Lung (tissue), 11 donors: ENCODE measurements at regions not wholly inside any gene's neighbourhood (a gene's known extent, or its start where the extent isn't known, plus 50 kb on each side); places are given as distances from the start of the nearest gene placed in this dataset.

Source experiments
- ATAC-seq: fragments of 200-7000 bp; cut with Tn5 transposase; one replicate; pipeline ENCODE4 v1.9.1; 2020; ENCODE audit warnings: moderate number of reproducible peaks; ENCODE audit not compliant: insufficient read depth, low FRiP score
- DNase-seq, 3 donors: peaks; one replicate each; pipeline ENCODE4 v3.0.0-alpha.2; 2013 to 2017
- H3K27ac ChIP-seq, 2 donors: one replicate each; pipeline ENCODE4 v1.5.1; 2013; ENCODE audit warnings: mild to moderate bottlenecking in 2 of 2, moderate library complexity in 2 of 2, control low read depth in 1 of 2, inconsistent platforms in 1 of 2, low read depth in 1 of 2, low read length in 1 of 2
- H3K27me3 ChIP-seq, 3 donors: one replicate each; pipeline ENCODE4 v1.5.1; 2013; ENCODE audit warnings: low read length in 2 of 3; ENCODE audit not compliant: control insufficient read depth in 3 of 3, insufficient read depth in 3 of 3
- H3K36me3 ChIP-seq, 4 donors: one replicate each; pipeline ENCODE4 v1.5.1; 2013; ENCODE audit warnings: low read length in 4 of 4, mild to moderate bottlenecking in 1 of 4, moderate library complexity in 1 of 4; ENCODE audit not compliant: control insufficient read depth in 4 of 4, insufficient read depth in 4 of 4
- H3K4me1 ChIP-seq, 5 donors: one replicate each; pipeline ENCODE4 v1.5.1; 2013; ENCODE audit warnings: low read length in 5 of 5, mild to moderate bottlenecking in 2 of 5, moderate library complexity in 1 of 5; ENCODE audit not compliant: control insufficient read depth in 5 of 5, insufficient read depth in 5 of 5
- H3K4me3 ChIP-seq: one replicate; pipeline ENCODE4 v1.5.1; 2013; ENCODE audit warnings: mild to moderate bottlenecking, control low read depth, moderate library complexity
- H3K9ac ChIP-seq, 2 donors: one replicate each; pipeline ENCODE4 v1.5.1; 2013; ENCODE audit warnings: low read length in 2 of 2, control low read depth in 1 of 2; ENCODE audit not compliant: insufficient read depth in 1 of 2
- H3K9me3 ChIP-seq, 4 donors: one replicate each; pipeline ENCODE4 v1.5.1; 2013; ENCODE audit warnings: low read length in 3 of 4, mild to moderate bottlenecking in 1 of 4, moderate library complexity in 1 of 4; ENCODE audit not compliant: control insufficient read depth in 4 of 4, insufficient read depth in 3 of 4
- CTCF ChIP-seq: IDR thresholded peaks from 2 replicates; pipeline ENCODE4 v1.5.1; 2012; ENCODE audit warnings: mild to moderate bottlenecking; ENCODE audit errors: control extremely low read depth, extremely low read depth
- WGBS, 2 donors: extraction: QIAGEN DNeasy Blood & Tissue Kit; methylation state at CpG; one replicate each; pipeline ENCODE4 v1.1.7; 2013; 5-methylcytosine and 5-hydroxymethylcytosine counted together
- donor health status: control.
- donor health status: control.
- donor health status: Bipolar disorder and iron deficiency.
- donor health status: healthy.
- donor health status: DM: yes; HTN: yes; CAD: no.

- WGBS, 2 donors, result 66 to 74% methylated on average over 4 of the region's 4 CpGs
- Histone ChIP-seq H3K9me3 (no peaks in the 10 kb centered on the region), H3K4me3 (no peak overlapping the region), H3K36me3 (no peaks in the 10 kb centered on the region), H3K27ac (no peak overlapping the region), H3K9ac (no peak overlapping the region), H3K4me1 (no peaks in the 10 kb centered on the region), H3K27me3 (no peaks in the 10 kb centered on the region)
- DNase-seq (no peak), ATAC-seq (no peak)
- TF ChIP-seq CTCF, result no peak
Measured at GRCh38 chr10:107487284-107487683, 322.8 kb upstream of the SORCS1 start.

GRCh38 chr10:107485019-107485418, 320.5 kb upstream of the SORCS1 start:
- Histone ChIP-seq H3K9ac (no peak overlapping the region), H3K36me3 (no peaks in the 10 kb centered on the region), H3K27ac (no peak overlapping the region), H3K27me3 (no peaks in the 10 kb centered on the region), H3K4me1 (no peaks in the 10 kb centered on the region), H3K4me3 (no peak overlapping the region), H3K9me3 (peaks cover 0 to 3% (median 0%) of the 10 kb centered on the region in 4 donors)
- TF ChIP-seq CTCF, result no peak
- 75 to 82% methylated on average over 2 of the region's 2 CpGs for WGBS, 2 donors
- no peak for DNase-seq
- no peak for ATAC-seq

GRCh38 chr10:107481881-107482280, 317.4 kb upstream of the SORCS1 start:
- Histone ChIP-seq H3K9ac (no peak overlapping the region), H3K36me3 (no peaks in the 10 kb centered on the region), H3K4me3 (no peak overlapping the region), H3K9me3 (peaks cover 0 to 3% (median 0%) of the 10 kb centered on the region in 4 donors), H3K4me1 (no peaks in the 10 kb centered on the region), H3K27ac (no peak overlapping the region), H3K27me3 (no peaks in the 10 kb centered on the region)
- ATAC-seq (no peak), DNase-seq (no peak)
- 77 to 93% methylated on average over 7 of the region's 7 CpGs for WGBS, 2 donors
- TF ChIP-seq CTCF, result no peak

- Histone ChIP-seq H3K9ac (no peak overlapping the region), H3K27me3 (no peaks in the 10 kb centered on the region), H3K9me3 (peaks cover 0 to 3% (median 0%) of the 10 kb centered on the region in 4 donors), H3K27ac (no peak overlapping the region), H3K4me3 (no peak overlapping the region), H3K36me3 (no peaks in the 10 kb centered on the region), H3K4me1 (no peaks in the 10 kb centered on the region)
- ATAC-seq (no peak), DNase-seq (no peak)
- 79 to 83% methylated on average over 6 of the region's 6 CpGs for WGBS, 2 donors
- no peak for TF ChIP-seq CTCF
Measured at GRCh38 chr10:107481224-107481623, 316.7 kb upstream of the SORCS1 start.
